Urothelium cell line (cell line): ENCODE measurements at regions not wholly inside any gene's neighbourhood (a gene's known extent, or its start where the extent isn't known, plus 50 kb on each side); places are given as distances from the start of the nearest gene placed in this dataset.
"Not testable (repeated sequence)": the region's sequence is repeated elsewhere in the genome, so short reads cannot be mapped to it uniquely, and the experiment has no call there.

Source experiments
- DNase-seq: peaks from one replicate; pipeline ENCODE4 v3.0.0; 2011; ENCODE audit warnings: low spot score, mixed read lengths
- FAIRE-seq: peaks from 2 replicates; lab custom pipeline; 2011; peaks lifted over from hg19 to GRCh38; lab: Jason Lieb, UNC

- FAIRE-seq, DNase-seq: not testable (repeated sequence)
Observed at GRCh38 chr5:177664737-177665136, 64.8 kb downstream of the B4GALT7 start.

- DNase-seq, FAIRE-seq: not testable (repeated sequence)
Observed at GRCh38 chr5:177665172-177665571, 65.2 kb downstream of the B4GALT7 start.

GRCh38 chr5:177665960-177666359 is 66.0 kb downstream of the B4GALT7 start:
- FAIRE-seq, result not testable (repeated sequence)

GRCh38 chr5:177671035-177671754 is 71.3 kb downstream of the B4GALT7 start:
- not testable (repeated sequence) for FAIRE-seq, DNase-seq

More at GRCh38 chr5:177665960-177666359, 66.0 kb downstream of the B4GALT7 start:
- DNase-seq, result not testable (repeated sequence)

- not testable (repeated sequence) for FAIRE-seq
- DNase-seq, result peak; percentile 58
Observed at GRCh38 chr5:177671755-177672690, 72.1 kb downstream of the B4GALT7 start.
